GM18502 (cell line): ENCODE measurements at regions not wholly inside any gene's neighbourhood (a gene's known extent, or its start where the extent isn't known, plus 50 kb on each side); places are given as distances from the start of the nearest gene placed in this dataset.
"Not testable (repeated sequence)": the region's sequence is repeated elsewhere in the genome, so short reads cannot be mapped to it uniquely, and the experiment has no call there.

Experiments used
- ATAC-seq: cut with Tn5 transposase; IDR thresholded peaks from one replicate; pipeline ENCODE4 v1.9.1; 2021; ENCODE audit warnings: mild to moderate bottlenecking; ENCODE audit not compliant: unreplicated experiment, poor library complexity

- ATAC-seq: peak; percentile 88
These were observed 325.3 kb upstream of the RASGEF1B start for GRCh38 chr4:81796790-81797528.

GRCh38 chr4:81792521-81792920, 320.8 kb upstream of the RASGEF1B start:
- ATAC-seq: no peak

- ATAC-seq: no peak
These were observed 318.8 kb upstream of the RASGEF1B start for GRCh38 chr4:81790477-81790876.

- no peak for ATAC-seq
These were observed 318.2 kb upstream of the RASGEF1B start for GRCh38 chr4:81789741-81790399.

- ATAC-seq: no peak
These were observed 317.5 kb upstream of the RASGEF1B start for GRCh38 chr4:81789158-81789557.

- ATAC-seq: no peak
These were observed 315.1 kb upstream of the RASGEF1B start for GRCh38 chr4:81786766-81787165.

- no peak for ATAC-seq
These were observed 314.5 kb upstream of the RASGEF1B start for GRCh38 chr4:81786063-81786763.

GRCh38 chr4:81785338-81785737, 313.6 kb upstream of the RASGEF1B start:
- ATAC-seq: no peak

GRCh38 chr4:81783558-81783957, 311.9 kb upstream of the RASGEF1B start:
- no peak for ATAC-seq

GRCh38 chr4:81781799-81782198, 310.1 kb upstream of the RASGEF1B start:
- no peak for ATAC-seq

- not testable (repeated sequence) for ATAC-seq
These were observed 306.0 kb upstream of the RASGEF1B start for GRCh38 chr4:81777718-81778117.

- no peak for ATAC-seq
These were observed 305.1 kb upstream of the RASGEF1B start for GRCh38 chr4:81776794-81777193.

GRCh38 chr4:81773557-81773956, 301.9 kb upstream of the RASGEF1B start:
- no peak for ATAC-seq

- ATAC-seq: no peak
These were observed 300.0 kb upstream of the RASGEF1B start for GRCh38 chr4:81771721-81772120.

GRCh38 chr4:81769244-81769643, 297.5 kb upstream of the RASGEF1B start:
- no peak for ATAC-seq

GRCh38 chr4:81758574-81759264, 287.0 kb upstream of the RASGEF1B start:
- peak; percentile 69 for ATAC-seq

GRCh38 chr4:81757691-81758090, 286.0 kb upstream of the RASGEF1B start:
- ATAC-seq: no peak

GRCh38 chr4:81756973-81757372, 285.3 kb upstream of the RASGEF1B start:
- peak; percentile 91 for ATAC-seq

GRCh38 chr4:81756042-81756441, 284.3 kb upstream of the RASGEF1B start:
- ATAC-seq: no peak

- ATAC-seq: no peak
These were observed 282.5 kb upstream of the RASGEF1B start for GRCh38 chr4:81754169-81754568.
